ENCODE measurements at regions not wholly inside any gene's neighbourhood (a gene's known extent, or its start where the extent isn't known, plus 50 kb on each side); places are given as distances from the start of the nearest gene placed in this dataset.

DNA sequence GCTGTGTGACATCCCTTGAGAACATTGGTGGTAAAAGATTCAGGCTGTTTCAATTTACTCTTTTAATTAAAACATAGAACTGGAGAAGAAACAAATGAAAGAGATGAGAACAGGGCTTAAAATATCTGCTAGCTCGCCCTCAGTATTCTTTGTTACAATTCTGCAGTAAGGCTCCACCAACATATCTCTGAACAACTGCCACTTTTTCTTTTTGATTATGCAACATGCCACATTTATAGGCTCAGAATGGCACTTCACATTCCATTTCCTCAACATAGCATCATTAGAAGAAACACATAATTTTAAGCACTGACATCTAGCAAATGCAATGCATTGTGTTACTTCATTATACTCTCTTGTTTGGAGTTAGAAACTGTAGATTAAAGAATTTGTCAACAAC, 1315.2 kb downstream of the LRFN5 start:
- DNase-seq (ENCODE audit: low spot score) = no peak

GRCh38 chr14:42918615-42919014, 1311.9 kb downstream of the LRFN5 start:
- DNase-seq (ENCODE audit: low spot score) = no peak

- DNase-seq (ENCODE audit: low spot score) = no peak
Measured at GRCh38 chr14:42911642-42912041, 1305.0 kb downstream of the LRFN5 start.

GRCh38 chr14:42909659-42910058, 1303.0 kb downstream of the LRFN5 start:
- no peak for DNase-seq (ENCODE audit: low spot score)

- DNase-seq (ENCODE audit: low spot score) = no peak
Measured at GRCh38 chr14:42893183-42893582, 1286.5 kb downstream of the LRFN5 start.

DNA sequence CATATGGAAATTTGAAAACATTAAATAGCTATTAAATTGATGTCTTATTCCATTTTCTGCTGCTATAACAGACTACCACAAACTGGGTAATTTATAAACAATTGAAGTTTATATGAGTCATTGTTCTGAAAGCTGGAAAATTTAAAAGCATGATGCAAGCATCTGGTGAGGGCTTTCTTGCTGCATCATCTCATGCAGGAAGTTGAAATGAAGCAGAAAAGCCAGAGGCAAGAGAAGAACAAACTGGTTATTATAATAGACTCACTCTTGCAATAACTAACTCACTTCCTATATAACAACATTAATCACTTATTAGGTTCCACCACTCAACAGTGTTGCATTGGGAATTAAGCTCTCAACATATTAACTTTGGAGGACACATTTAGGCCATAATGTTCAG, 1277.4 kb downstream of the LRFN5 start:
- no peak for DNase-seq (ENCODE audit: low spot score)

DNA sequence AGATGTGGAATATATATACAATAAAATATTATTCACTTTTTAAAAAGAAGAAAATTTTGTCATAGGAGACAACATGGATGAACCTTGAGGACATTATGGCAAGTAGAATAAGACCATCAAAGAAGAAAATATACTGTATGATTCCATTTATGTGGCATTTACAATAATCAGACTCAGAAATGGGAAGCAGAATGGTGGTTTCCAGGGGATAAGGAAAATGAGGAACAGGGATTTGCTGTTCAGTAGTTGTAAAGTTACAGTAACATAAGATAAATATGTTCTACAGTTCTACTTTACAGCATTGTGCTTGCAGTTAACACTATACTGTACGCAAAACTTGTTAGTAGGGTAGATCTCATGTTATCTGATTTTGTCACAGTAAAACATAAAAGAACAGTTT, 1271.0 kb downstream of the LRFN5 start:
- no peak for DNase-seq (ENCODE audit: low spot score)

- no peak for DNase-seq (ENCODE audit: low spot score)
Measured at GRCh38 chr14:42872786-42873185, 1266.1 kb downstream of the LRFN5 start.

DNA sequence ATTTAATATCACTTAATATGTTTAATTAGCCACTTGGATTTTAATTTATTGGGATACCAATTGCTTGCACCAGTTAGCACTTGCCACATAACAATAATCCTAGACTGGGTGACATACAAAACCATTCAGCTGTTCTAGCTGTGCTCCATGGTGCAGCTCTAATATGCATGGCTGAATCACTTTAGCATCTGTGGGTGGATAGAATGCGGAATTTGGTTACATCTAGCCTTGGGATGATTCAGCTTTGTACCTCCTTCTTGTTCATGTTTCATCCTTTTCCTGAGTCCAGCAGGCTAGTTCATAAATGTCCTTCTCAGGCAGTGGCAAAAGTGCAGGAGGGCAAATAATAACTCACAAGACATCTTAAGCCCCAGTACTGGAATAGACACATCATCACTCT, 1263.0 kb downstream of the LRFN5 start:
- no peak for DNase-seq (ENCODE audit: low spot score)

DNA sequence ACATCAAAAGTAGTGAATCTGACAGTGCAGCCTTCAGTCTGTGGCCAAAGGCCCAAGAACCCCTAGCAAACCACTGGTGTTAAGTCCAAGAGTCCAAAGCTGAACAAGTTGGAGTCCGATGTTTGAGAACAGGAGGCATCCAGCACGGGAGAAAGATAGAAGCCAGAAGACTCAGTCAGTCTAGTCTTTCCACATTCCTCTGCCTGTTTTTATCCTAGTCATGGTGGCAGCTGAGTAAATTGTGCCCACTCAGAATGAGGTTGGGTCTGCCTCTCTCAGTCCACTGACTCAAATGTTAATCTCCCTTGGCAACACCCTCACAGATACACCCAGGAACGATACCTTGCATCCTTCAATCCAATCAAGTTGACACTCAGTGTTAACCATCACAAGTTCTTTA, 1255.4 kb downstream of the LRFN5 start:
- no peak for DNase-seq (ENCODE audit: low spot score)

GRCh38 chr14:42860371-42860770, 1253.7 kb downstream of the LRFN5 start:
- no peak for DNase-seq (ENCODE audit: low spot score)

GRCh38 chr14:42856106-42856505, 1249.4 kb downstream of the LRFN5 start:
- DNase-seq (ENCODE audit: low spot score) = no peak

DNA sequence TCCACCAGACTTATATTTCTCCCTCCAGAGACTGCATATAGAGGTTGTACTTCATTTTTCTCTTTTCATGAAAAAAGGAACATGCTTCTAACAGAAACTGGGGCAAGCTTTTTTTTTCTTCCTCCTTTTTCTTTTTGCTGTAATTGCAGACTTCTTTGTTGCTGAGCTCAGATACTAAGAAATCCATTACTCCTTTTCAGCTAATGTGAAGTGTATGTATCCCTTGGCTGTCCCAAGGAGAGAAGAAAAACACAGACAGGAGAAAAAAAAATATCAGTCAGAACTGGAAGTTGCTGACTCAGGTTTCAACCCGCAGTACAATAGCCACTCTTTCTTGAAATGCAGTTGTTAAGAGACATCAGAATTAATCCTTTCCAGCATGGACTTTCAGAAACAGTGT, 1248.4 kb downstream of the LRFN5 start:
- no peak for DNase-seq (ENCODE audit: low spot score)

GRCh38 chr14:42854061-42854460, 1247.4 kb downstream of the LRFN5 start:
- DNase-seq (ENCODE audit: low spot score) = no peak

GRCh38 chr14:42848652-42849051, 1242.0 kb downstream of the LRFN5 start:
- DNase-seq (ENCODE audit: low spot score) = no peak

GRCh38 chr14:42814817-42815216, 1208.1 kb downstream of the LRFN5 start:
- DNase-seq (ENCODE audit: low spot score) = no peak

DNA sequence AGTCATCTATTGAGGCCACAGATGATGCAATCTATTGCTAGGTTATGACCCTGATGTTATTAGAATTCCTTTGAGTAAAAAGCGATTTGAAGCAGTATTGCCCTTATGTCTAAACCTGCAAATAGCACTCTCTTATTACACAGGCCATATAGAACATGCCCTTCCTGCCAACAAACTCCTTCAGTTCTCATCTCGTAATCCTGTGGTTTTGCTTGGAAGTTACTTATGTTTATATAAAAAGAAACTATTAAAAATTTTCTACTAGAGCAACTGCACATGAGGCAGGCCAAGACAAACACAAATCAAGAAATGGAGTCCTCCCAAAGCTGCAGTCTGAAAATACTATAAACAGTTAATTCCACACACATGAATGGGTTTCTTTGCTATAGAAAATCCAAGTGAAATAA, 1200.2 kb downstream of the LRFN5 start:
- no peak for DNase-seq (ENCODE audit: low spot score)

- DNase-seq (ENCODE audit: low spot score) = no peak
Measured at GRCh38 chr14:42804141-42804540, 1197.5 kb downstream of the LRFN5 start.

- no peak for DNase-seq (ENCODE audit: low spot score)
Measured at GRCh38 chr14:42802346-42802745, 1195.7 kb downstream of the LRFN5 start.

- DNase-seq (ENCODE audit: low spot score) = no peak
Measured at GRCh38 chr14:42792166-42792565, 1185.5 kb downstream of the LRFN5 start.

- no peak for DNase-seq (ENCODE audit: low spot score)
Measured at GRCh38 chr14:42782754-42783153, 1176.1 kb downstream of the LRFN5 start.

GRCh38 chr14:42778984-42779383, 1172.3 kb downstream of the LRFN5 start:
- no peak for DNase-seq (ENCODE audit: low spot score)

- DNase-seq (ENCODE audit: low spot score) = no peak
Measured at GRCh38 chr14:42750771-42751170, 1144.1 kb downstream of the LRFN5 start.

GRCh38 chr14:42742084-42742483, 1135.4 kb downstream of the LRFN5 start:
- no peak for DNase-seq (ENCODE audit: low spot score)

DNA sequence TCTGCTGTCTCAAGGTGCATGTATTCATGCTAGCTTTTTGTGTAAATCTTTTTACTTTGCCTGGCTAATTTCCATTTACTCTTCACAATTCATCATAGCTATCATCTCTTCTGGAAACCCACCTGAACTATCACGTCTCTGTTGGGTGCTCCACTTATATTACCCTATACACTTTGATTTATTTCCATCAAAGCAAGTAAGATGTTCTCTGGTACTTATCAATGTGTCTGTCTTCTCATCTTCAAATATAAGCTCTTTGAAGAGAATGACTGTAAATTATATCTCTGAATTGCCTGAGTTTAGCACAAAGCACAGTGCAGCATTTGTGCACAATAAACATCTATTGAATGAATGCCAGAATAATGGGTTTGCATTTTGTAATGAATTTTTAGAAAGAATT, 1129.7 kb downstream of the LRFN5 start:
- DNase-seq (ENCODE audit: low spot score) = no peak
